ENCODE measurements at regions not wholly inside any gene's neighbourhood (a gene's known extent, or its start where the extent isn't known, plus 50 kb on each side); places are given as distances from the start of the nearest gene placed in this dataset.

GRCh38 chr2:54059504-54059903 is 55.9 kb upstream of the ACYP2 start:
- intact Hi-C loops (cut with micrococcal nuclease), result no loop called here
- H3K4me3 ChIP-seq, result no peak overlapping the region
- no peak for DNase-seq
- H3K4me1 ChIP-seq, result no peaks in the 10 kb centered on the region
- peaks cover 11% of the 10 kb centered on the region for H3K36me3 ChIP-seq
- peaks cover 12% of the 10 kb centered on the region for H3K9me3 ChIP-seq (replicated peaks)
- TF ChIP-seq CTCF (IDR thresholded peaks at IDR 0.05; ENCODE audit: borderline replicate concordance), result no peak
- H3K27ac ChIP-seq (replicated peaks), result no peak overlapping the region
- H3K27me3 ChIP-seq (ENCODE audit: low read depth), result no peaks in the 10 kb centered on the region

GRCh38 chr2:54058449-54058848 is 57.0 kb upstream of the ACYP2 start:
- DNase-seq, result no peak
- peaks cover 11% of the 10 kb centered on the region for H3K36me3 ChIP-seq
- no peak overlapping the region for H3K27ac ChIP-seq (replicated peaks)
- no peaks in the 10 kb centered on the region for H3K4me1 ChIP-seq
- H3K4me3 ChIP-seq, result no peak overlapping the region
- H3K9me3 ChIP-seq (replicated peaks), result peaks cover 19% of the 10 kb centered on the region
- H3K27me3 ChIP-seq (ENCODE audit: low read depth), result no peaks in the 10 kb centered on the region
- TF ChIP-seq CTCF (IDR thresholded peaks at IDR 0.05; ENCODE audit: borderline replicate concordance), result no peak
- intact Hi-C loops (cut with micrococcal nuclease), result no loop called here

- H3K27me3 ChIP-seq (ENCODE audit: low read depth), result no peaks in the 10 kb centered on the region
- intact Hi-C loops (cut with micrococcal nuclease), result no loop called here
- no peak overlapping the region for H3K27ac ChIP-seq (replicated peaks)
Observed at GRCh38 chr2:54054774-54055173, 60.6 kb upstream of the ACYP2 start.

GRCh38 chr2:54054271-54054670 is 61.1 kb upstream of the ACYP2 start:
- no peaks in the 10 kb centered on the region for H3K27me3 ChIP-seq (ENCODE audit: low read depth)
- no peak overlapping the region for H3K4me3 ChIP-seq
- no peak for DNase-seq
- H3K4me1 ChIP-seq, result no peaks in the 10 kb centered on the region
- no peak overlapping the region for H3K27ac ChIP-seq (replicated peaks)
- H3K36me3 ChIP-seq, result peaks cover 40% of the 10 kb centered on the region
- intact Hi-C loops (cut with micrococcal nuclease), result no loop called here
- H3K9me3 ChIP-seq (replicated peaks), result peaks cover 24% of the 10 kb centered on the region
- no peak for TF ChIP-seq CTCF (IDR thresholded peaks at IDR 0.05; ENCODE audit: borderline replicate concordance)

More at GRCh38 chr2:54054774-54055173, 60.6 kb upstream of the ACYP2 start:
- DNase-seq, result no peak
- Histone ChIP-seq H3K36me3 (peaks cover 40% of the 10 kb centered on the region), H3K4me3 (no peak overlapping the region), H3K4me1 (no peaks in the 10 kb centered on the region), H3K9me3 (replicated peaks) (peaks cover 24% of the 10 kb centered on the region)
- TF ChIP-seq CTCF (IDR thresholded peaks at IDR 0.05; ENCODE audit: borderline replicate concordance), result no peak

- DNase-seq, result no peak
- Histone ChIP-seq H3K4me3 (no peak overlapping the region), H3K36me3 (peaks cover 40% of the 10 kb centered on the region), H3K9me3 (replicated peaks) (peaks cover 22% of the 10 kb centered on the region), H3K27me3 (ENCODE audit: low read depth) (no peaks in the 10 kb centered on the region), H3K4me1 (no peaks in the 10 kb centered on the region), H3K27ac (replicated peaks) (no peak overlapping the region)
- intact Hi-C loops (cut with micrococcal nuclease), result no loop called here
- no peak for TF ChIP-seq CTCF (IDR thresholded peaks at IDR 0.05; ENCODE audit: borderline replicate concordance)
Observed at GRCh38 chr2:54053830-54054229, 61.6 kb upstream of the ACYP2 start.

All from left ventricle myocardium inferior (tissue), 1 donor.